H1 (cell line): ENCODE measurements at regions not wholly inside any gene's neighbourhood (a gene's known extent, or its start where the extent isn't known, plus 50 kb on each side); places are given as distances from the start of the nearest gene placed in this dataset.

Source experiments
- CTCF ChIA-PET: fragments of 300-600 bp; sonication (Branson Sonifier 250); formaldehyde crosslinking; loops from one replicate; lab custom pipeline; 2021; ENCODE audit not compliant: partially characterized antibody; lab: Charles Lee
- POLR2A ChIA-PET: fragments of 300-600 bp; sonication (Branson Sonifier 250); formaldehyde crosslinking; loops from one replicate; lab custom pipeline; 2021; ENCODE audit warnings: inconsistent platforms; ENCODE audit not compliant: partially characterized antibody; lab: Charles Lee
- DNase-seq, 2 experiments: peaks; one replicate each; pipeline versions ENCODE4 v3.0.0 to v3.0.0-alpha.2; 2010 to 2022; ENCODE audit warnings: low spot score in 2 of 2, low read depth in 1 of 2, mixed read lengths in 1 of 2
- FAIRE-seq: peaks from 2 replicates; lab custom pipeline; 2011; peaks lifted over from hg19 to GRCh38; lab: Jason Lieb, UNC
- H2AFZ ChIP-seq: 2 replicates; pipeline ENCODE4 v1.8.1; 2012; ENCODE audit warnings: low read length, inconsistent platforms
- H2AK5ac ChIP-seq: 2 replicates; pipeline ENCODE4 v1.6.1; 2013; ENCODE audit warnings: low read depth, low read length
- H2BK120ac ChIP-seq: replicated peaks from 2 replicates; pipeline ENCODE3; 2013; ENCODE audit warnings: low read depth, low read length, inconsistent platforms
- H2BK12ac ChIP-seq: 2 replicates; pipeline ENCODE4 v1.6.1; 2013; ENCODE audit warnings: low read depth, low read length
- H2BK15ac ChIP-seq: 2 replicates; pipeline ENCODE4 v1.6.1; 2013; ENCODE audit warnings: low read length
- H2BK20ac ChIP-seq: 2 replicates; pipeline ENCODE4 v1.6.1; 2013; ENCODE audit warnings: low read length
- H2BK5ac ChIP-seq: 2 replicates; pipeline ENCODE4 v1.6.1; 2013; ENCODE audit warnings: low read depth, low read length
- H3K14ac ChIP-seq: 2 replicates; pipeline ENCODE4 v1.6.1; 2013; ENCODE audit warnings: inconsistent platforms; ENCODE audit not compliant: insufficient read length
- H3K18ac ChIP-seq: 2 replicates; pipeline ENCODE4 v1.6.1; 2013; ENCODE audit warnings: low read length; ENCODE audit errors: extremely low read depth
- H3K23ac ChIP-seq: 2 replicates; pipeline ENCODE4 v1.6.1; 2013; ENCODE audit warnings: inconsistent platforms; ENCODE audit not compliant: insufficient read length
- H3K23me2 ChIP-seq: 2 replicates; pipeline ENCODE4 v1.6.1; 2013; ENCODE audit warnings: low read depth, low read length
- H3K27ac ChIP-seq: 2 replicates; pipeline ENCODE4 v1.6.1; 2011; ENCODE audit warnings: low read depth, low read length, inconsistent platforms
- H3K27me3 ChIP-seq, 4 experiments: replicated peaks in 1 of 4; 1 replicate in 1 of 4; 2 replicates in 3 of 4; pipeline versions ENCODE4 v1.6.1 to v1.8.1; 2011 to 2013; ENCODE audit warnings: low read length in 3 of 4, mild to moderate bottlenecking in 3 of 4, inconsistent platforms in 2 of 4, mixed read lengths in 2 of 4, moderate library complexity in 1 of 4; ENCODE audit not compliant: control insufficient read depth in 3 of 4, insufficient read depth in 3 of 4; ENCODE audit errors: extremely low read depth in 1 of 4
- H3K36me3 ChIP-seq, 4 experiments: 2 replicates each; pipeline versions ENCODE4 v1.6.1 to v1.8.1; 2011 to 2013; ENCODE audit warnings: mild to moderate bottlenecking in 4 of 4, low read length in 3 of 4, moderate library complexity in 2 of 4, control low read depth in 1 of 4, inconsistent platforms in 1 of 4; ENCODE audit not compliant: insufficient read depth in 4 of 4, control insufficient read depth in 2 of 4
- H3K4ac ChIP-seq: replicated peaks from 2 replicates; pipeline ENCODE3; 2013; ENCODE audit warnings: low read length, low read depth, mixed read lengths, inconsistent platforms; ENCODE audit not compliant: insufficient read length
- H3K4me1 ChIP-seq, 4 experiments: replicated peaks in 1 of 4; 1 replicate in 1 of 4; 2 replicates in 3 of 4; pipeline versions ENCODE4 v1.6.1 to v1.8.1; 2011 to 2013; ENCODE audit warnings: low read length in 3 of 4, inconsistent platforms in 2 of 4, mixed read lengths in 1 of 4; ENCODE audit not compliant: insufficient read depth in 4 of 4, control insufficient read depth in 3 of 4
- H3K4me2 ChIP-seq, 2 experiments: 2 replicates each; pipeline versions ENCODE4 v1.6.1 to v1.8.1; 2011 to 2013; ENCODE audit warnings: low read depth in 2 of 2, low read length in 2 of 2, control low read depth in 1 of 2, inconsistent platforms in 1 of 2, mild to moderate bottlenecking in 1 of 2; ENCODE audit not compliant: insufficient read depth in 1 of 2
- H3K4me3 ChIP-seq, 4 experiments: fragments of 200-600, 300-600 bp in 1 of 4; sonication (generic), shearing (Covaris generic), sonication (Bioruptor Twin) in 1 of 4; 2 replicates each; pipeline versions ENCODE4 v1.5.1 to v1.8.1; 2011 to 2016; ENCODE audit warnings: low read length in 4 of 4, low read depth in 3 of 4, control low read depth in 2 of 4, inconsistent platforms in 2 of 4, mild to moderate bottlenecking in 2 of 4, mixed read lengths in 1 of 4, moderate library complexity in 1 of 4; ENCODE audit not compliant: insufficient read depth in 2 of 4; ENCODE audit errors: extremely low read depth in 1 of 4
- H3K56ac ChIP-seq: replicated peaks from 2 replicates; pipeline ENCODE3; 2013; ENCODE audit warnings: low read depth, mild to moderate bottlenecking, mixed read lengths, low read length, inconsistent platforms; ENCODE audit not compliant: insufficient read length
- H3K79me1 ChIP-seq: 2 replicates; pipeline ENCODE4 v1.6.1; 2013; ENCODE audit warnings: low read depth, low read length, control low read depth
- H3K79me2 ChIP-seq, 2 experiments: 2 replicates each; pipeline versions ENCODE4 v1.6.1 to v1.8.1; 2012 to 2013; ENCODE audit warnings: low read length in 2 of 2, mild to moderate bottlenecking in 2 of 2, inconsistent platforms in 1 of 2; ENCODE audit not compliant: insufficient read depth in 2 of 2, control insufficient read depth in 1 of 2
- H3K9ac ChIP-seq, 4 experiments: replicated peaks in 1 of 4; 1 replicate in 1 of 4; 2 replicates in 3 of 4; pipeline versions ENCODE4 v1.6.1 to v1.8.1; 2011 to 2013; ENCODE audit warnings: low read depth in 3 of 4, low read length in 3 of 4, control low read depth in 2 of 4, mild to moderate bottlenecking in 2 of 4, moderate library complexity in 2 of 4, inconsistent platforms in 1 of 4; ENCODE audit errors: extremely low read depth in 1 of 4
- H3K9me3 ChIP-seq, 2 experiments: 2 replicates each; pipeline versions ENCODE4 v1.6.1 to v1.8.1; 2012 to 2013; ENCODE audit warnings: mild to moderate bottlenecking in 2 of 2, moderate library complexity in 2 of 2, control low read depth in 1 of 2, inconsistent platforms in 1 of 2, low read depth in 1 of 2, low read length in 1 of 2, mixed read lengths in 1 of 2; ENCODE audit not compliant: insufficient read depth in 2 of 2
- H4K20me1 ChIP-seq, 2 experiments: replicated peaks in 1 of 2; 2 replicates each; pipeline versions ENCODE3 to v1.8.1; 2011 to 2013; ENCODE audit warnings: inconsistent platforms in 2 of 2, low read length in 2 of 2, mild to moderate bottlenecking in 1 of 2; ENCODE audit not compliant: insufficient read depth in 2 of 2, control insufficient read depth in 1 of 2
- H4K5ac ChIP-seq: 2 replicates; pipeline ENCODE4 v1.6.1; 2013; ENCODE audit warnings: low read length, low read depth, mixed read lengths, inconsistent platforms; ENCODE audit not compliant: insufficient read length
- H4K8ac ChIP-seq: 2 replicates; pipeline ENCODE4 v1.8.0; 2013; ENCODE audit warnings: mild to moderate bottlenecking, moderate library complexity, low read length, inconsistent platforms; ENCODE audit not compliant: insufficient read depth; ENCODE audit errors: extremely low read depth
- H4K91ac ChIP-seq: replicated peaks from 2 replicates; pipeline ENCODE3; 2013; ENCODE audit warnings: low read length, mixed read lengths, inconsistent platforms; ENCODE audit not compliant: insufficient read length
- CHD1 ChIP-seq: IDR thresholded peaks from 2 replicates; pipeline ENCODE4 v1.6.1; 2012; ENCODE audit warnings: low read depth, low read length, improper control_type of control experiment
- WGBS, 2 experiments: shearing (Covaris generic) in 1 of 2; methylation state at CpG; one replicate each; pipeline versions ENCODE4 v1.1.6 to v1.1.7; 2013 to 2015; ENCODE audit warnings: low lambda C conversion rate in 2 of 2, mixed read lengths in 2 of 2, inconsistent platforms in 1 of 2, low coverage in 1 of 2, missing lambda C conversion rate in 1 of 2; ENCODE audit not compliant: insufficient replicate concordance in 2 of 2, insufficient coverage in 1 of 2, insufficient read length in 1 of 2; ENCODE audit errors: extremely low coverage in 1 of 2, missing lambda C conversion rate in 1 of 2; 5-methylcytosine and 5-hydroxymethylcytosine counted together
- TF ChIP-seq, protein P1 (sequence below): IDR thresholded peaks from 2 replicates; pipeline ENCODE4 v1.6.1; 2011; ENCODE audit warnings: low read depth, mild to moderate bottlenecking, low read length; ENCODE audit not compliant: insufficient read depth
- TF ChIP-seq, protein P2 (sequence below), 3 experiments: IDR thresholded peaks; 1 replicate in 2 of 3; 2 replicates in 1 of 3; pipeline versions ENCODE4 v1.5.1 to v1.6.1; 2011; ENCODE audit warnings: low read length in 3 of 3, mild to moderate bottlenecking in 3 of 3, inconsistent platforms in 2 of 3, low read depth in 1 of 3, moderate library complexity in 1 of 3; ENCODE audit not compliant: insufficient read depth in 1 of 3; ENCODE audit errors: control extremely low read depth in 1 of 3

GRCh38 chr19:27618006-27618405 is 1594.9 kb downstream of the UQCRFS1 start:
- Histone ChIP-seq H3K23ac (no peak overlapping the region), H2BK120ac (no peak overlapping the region), H4K8ac (no peak overlapping the region), H3K9me3 (peaks cover 47 to 53% of the 10 kb centered on the region in 2 experiments), H2BK20ac (no peak overlapping the region), H2BK15ac (no peak overlapping the region), H2BK12ac (no peak overlapping the region), H3K4ac (no peak overlapping the region), H3K56ac (no peak overlapping the region), H4K5ac (no peak overlapping the region), H2BK5ac (no peak overlapping the region), H2AK5ac (no peak overlapping the region), H4K20me1 (no peaks in the 10 kb centered on the region), H3K23me2 (no peaks in the 10 kb centered on the region), H3K14ac (no peak overlapping the region), H3K36me3 (no peaks in the 10 kb centered on the region), H3K4me1 (no peaks in the 10 kb centered on the region), H2AFZ (no peak overlapping the region), H3K27ac (no peak overlapping the region), H3K4me2 (no peak overlapping the region), H3K18ac (no peak overlapping the region), H3K4me3 (no peak overlapping the region), H3K27me3 (no peaks in the 10 kb centered on the region), H3K79me2 (no peaks in the 10 kb centered on the region), H3K9ac (no peak overlapping the region), H3K79me1 (no peaks in the 10 kb centered on the region), H4K91ac (no peak overlapping the region)
- ChIA-PET CTCF (no interaction called here), POLR2A (no interaction called here)
- FAIRE-seq: no peak
- DNase-seq: no peak
- 100% methylated on average over 1 of the region's 1 CpG; no CpG with 5 or more reads in 1 of the 2 experiments for WGBS, 2 experiments
- TF ChIP-seq CHD1: no peak
- TF ChIP-seq, protein P1, sequence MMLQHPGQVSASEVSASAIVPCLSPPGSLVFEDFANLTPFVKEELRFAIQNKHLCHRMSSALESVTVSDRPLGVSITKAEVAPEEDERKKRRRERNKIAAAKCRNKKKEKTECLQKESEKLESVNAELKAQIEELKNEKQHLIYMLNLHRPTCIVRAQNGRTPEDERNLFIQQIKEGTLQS: no peak
- TF ChIP-seq, protein P2, sequence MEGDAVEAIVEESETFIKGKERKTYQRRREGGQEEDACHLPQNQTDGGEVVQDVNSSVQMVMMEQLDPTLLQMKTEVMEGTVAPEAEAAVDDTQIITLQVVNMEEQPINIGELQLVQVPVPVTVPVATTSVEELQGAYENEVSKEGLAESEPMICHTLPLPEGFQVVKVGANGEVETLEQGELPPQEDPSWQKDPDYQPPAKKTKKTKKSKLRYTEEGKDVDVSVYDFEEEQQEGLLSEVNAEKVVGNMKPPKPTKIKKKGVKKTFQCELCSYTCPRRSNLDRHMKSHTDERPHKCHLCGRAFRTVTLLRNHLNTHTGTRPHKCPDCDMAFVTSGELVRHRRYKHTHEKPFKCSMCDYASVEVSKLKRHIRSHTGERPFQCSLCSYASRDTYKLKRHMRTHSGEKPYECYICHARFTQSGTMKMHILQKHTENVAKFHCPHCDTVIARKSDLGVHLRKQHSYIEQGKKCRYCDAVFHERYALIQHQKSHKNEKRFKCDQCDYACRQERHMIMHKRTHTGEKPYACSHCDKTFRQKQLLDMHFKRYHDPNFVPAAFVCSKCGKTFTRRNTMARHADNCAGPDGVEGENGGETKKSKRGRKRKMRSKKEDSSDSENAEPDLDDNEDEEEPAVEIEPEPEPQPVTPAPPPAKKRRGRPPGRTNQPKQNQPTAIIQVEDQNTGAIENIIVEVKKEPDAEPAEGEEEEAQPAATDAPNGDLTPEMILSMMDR (IDR thresholded peaks at IDR 0.05; ENCODE audit: control extremely low read depth in 1 of 3, insufficient read depth in 1 of 3, low read depth in 1 of 3, low read length in 3 of 3): no peak
